ENCODE measurements at regions not wholly inside any gene's neighbourhood (a gene's known extent, or its start where the extent isn't known, plus 50 kb on each side); places are given as distances from the start of the nearest gene placed in this dataset.

DNA sequence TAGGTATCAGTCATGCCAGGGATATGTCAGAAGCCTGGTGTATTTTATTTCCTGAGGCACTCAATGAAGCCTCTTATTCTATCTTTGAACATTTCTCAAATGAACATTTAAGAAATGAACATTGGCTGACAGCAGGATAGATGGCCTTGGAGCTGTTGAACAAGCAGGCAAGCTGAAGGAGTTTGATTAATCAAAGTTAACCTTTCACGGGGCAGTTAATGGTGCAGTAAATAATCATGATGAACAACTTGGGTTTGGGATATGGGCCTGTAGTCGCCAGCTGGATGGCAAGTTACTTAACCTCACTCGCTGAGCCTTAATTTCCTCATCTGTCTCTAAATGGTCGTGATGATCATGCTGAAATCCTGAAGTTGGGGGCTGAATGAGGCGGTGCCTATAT lies 333.0 kb downstream of the SFMBT2 start:
- TF ChIP-seq POLR2A (IDR thresholded peaks at IDR 0.05) (no peak), POLR2AphosphoS5 (IDR thresholded peaks at IDR 0.05) (no peak)
- TF ChIP-seq, protein P1, sequence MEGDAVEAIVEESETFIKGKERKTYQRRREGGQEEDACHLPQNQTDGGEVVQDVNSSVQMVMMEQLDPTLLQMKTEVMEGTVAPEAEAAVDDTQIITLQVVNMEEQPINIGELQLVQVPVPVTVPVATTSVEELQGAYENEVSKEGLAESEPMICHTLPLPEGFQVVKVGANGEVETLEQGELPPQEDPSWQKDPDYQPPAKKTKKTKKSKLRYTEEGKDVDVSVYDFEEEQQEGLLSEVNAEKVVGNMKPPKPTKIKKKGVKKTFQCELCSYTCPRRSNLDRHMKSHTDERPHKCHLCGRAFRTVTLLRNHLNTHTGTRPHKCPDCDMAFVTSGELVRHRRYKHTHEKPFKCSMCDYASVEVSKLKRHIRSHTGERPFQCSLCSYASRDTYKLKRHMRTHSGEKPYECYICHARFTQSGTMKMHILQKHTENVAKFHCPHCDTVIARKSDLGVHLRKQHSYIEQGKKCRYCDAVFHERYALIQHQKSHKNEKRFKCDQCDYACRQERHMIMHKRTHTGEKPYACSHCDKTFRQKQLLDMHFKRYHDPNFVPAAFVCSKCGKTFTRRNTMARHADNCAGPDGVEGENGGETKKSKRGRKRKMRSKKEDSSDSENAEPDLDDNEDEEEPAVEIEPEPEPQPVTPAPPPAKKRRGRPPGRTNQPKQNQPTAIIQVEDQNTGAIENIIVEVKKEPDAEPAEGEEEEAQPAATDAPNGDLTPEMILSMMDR (IDR thresholded peaks at IDR 0.05 in 8 of 11, conservative IDR thresholded peaks at IDR 0.05 in 3 of 11) = no peak
